ENCODE measurements at regions not wholly inside any gene's neighbourhood (a gene's known extent, or its start where the extent isn't known, plus 50 kb on each side); places are given as distances from the start of the nearest gene placed in this dataset.

GRCh38 chr4:128463006-128463405, 175.4 kb upstream of the PGRMC2 start:
- 96 to 98% methylated on average over 2 of the region's 2 CpGs for WGBS, 2 experiments (ENCODE audit: low coverage in 1 of 2, low lambda C conversion rate in 2 of 2, missing lambda C conversion rate in 2 of 2)

GRCh38 chr4:128462103-128462783, 174.6 kb upstream of the PGRMC2 start:
- no peak overlapping the region for H3K4me2 ChIP-seq (ENCODE audit: unreplicated experiment)
- TF ChIP-seq EZH2 (IDR thresholded peaks at IDR 0.05; ENCODE audit: insufficient read depth, poor library complexity, severe bottlenecking) (no peak), EZH2phosphoT487 (IDR thresholded peaks at IDR 0.05; ENCODE audit: insufficient read depth, low read depth) (no peak)
- no peak for DNase-seq
- H3K9me2 ChIP-seq (ENCODE audit: insufficient read depth), result no peaks in the 10 kb centered on the region
- H3K4me1 ChIP-seq (ENCODE audit: insufficient read depth), result peaks cover 17% of the 10 kb centered on the region
- no peak overlapping the region for H3K4me3 ChIP-seq
- no peaks in the 10 kb centered on the region for H3K27me3 ChIP-seq (replicated peaks; ENCODE audit: insufficient read depth)
- H3K27ac ChIP-seq, result peak overlapping the region; percentile 72; the same call in 1 of the 2 replicates
- H3F3A ChIP-seq (ENCODE audit: insufficient read depth), result peaks cover 11% of the 10 kb centered on the region
- no peak overlapping the region for H2AFZ ChIP-seq
- H3K79me2 ChIP-seq (ENCODE audit: insufficient read depth), result no peaks in the 10 kb centered on the region
- no peaks in the 10 kb centered on the region for H3K36me3 ChIP-seq (ENCODE audit: low read depth)
- H3K9me3 ChIP-seq (ENCODE audit: low read depth), result no peaks in the 10 kb centered on the region
- 82 to 84% methylated on average over 8 of the region's 8 CpGs for WGBS, 2 experiments (ENCODE audit: low coverage in 1 of 2, low lambda C conversion rate in 2 of 2, missing lambda C conversion rate in 2 of 2)
- no peaks in the 10 kb centered on the region for H4K20me1 ChIP-seq (ENCODE audit: insufficient read depth)
- in situ Hi-C loops (cut with MboI), result no loop called here
- H3K9ac ChIP-seq, result no peak overlapping the region

More at GRCh38 chr4:128463006-128463405, 175.4 kb upstream of the PGRMC2 start:
- no peaks in the 10 kb centered on the region for H3K36me3 ChIP-seq (ENCODE audit: low read depth)
- peaks cover 20% of the 10 kb centered on the region for H3K4me1 ChIP-seq (ENCODE audit: insufficient read depth)
- TF ChIP-seq EZH2phosphoT487 (IDR thresholded peaks at IDR 0.05; ENCODE audit: insufficient read depth, low read depth) (no peak), EZH2 (IDR thresholded peaks at IDR 0.05; ENCODE audit: insufficient read depth, poor library complexity, severe bottlenecking) (no peak)
- DNase-seq, result no peak
- in situ Hi-C loops (cut with MboI), result no loop called here
- H2AFZ ChIP-seq, result no peak overlapping the region
- no peaks in the 10 kb centered on the region for H3K9me3 ChIP-seq (ENCODE audit: low read depth)
- no peaks in the 10 kb centered on the region for H3K27me3 ChIP-seq (replicated peaks; ENCODE audit: insufficient read depth)
- no peak overlapping the region for H3K9ac ChIP-seq
- H4K20me1 ChIP-seq (ENCODE audit: insufficient read depth), result no peaks in the 10 kb centered on the region
- H3K4me2 ChIP-seq (ENCODE audit: unreplicated experiment), result no peak overlapping the region
- no peak overlapping the region for H3K4me3 ChIP-seq
- H3K27ac ChIP-seq, result no peak overlapping the region
- no peaks in the 10 kb centered on the region for H3K9me2 ChIP-seq (ENCODE audit: insufficient read depth)
- H3F3A ChIP-seq (ENCODE audit: insufficient read depth), result peaks cover 11% of the 10 kb centered on the region
- no peaks in the 10 kb centered on the region for H3K79me2 ChIP-seq (ENCODE audit: insufficient read depth)

- 23 to 27% methylated on average over 5 of the region's 5 CpGs for WGBS, 2 experiments (ENCODE audit: low coverage in 1 of 2, low lambda C conversion rate in 2 of 2, missing lambda C conversion rate in 2 of 2)
- H2AFZ ChIP-seq, result peak overlapping the region; percentile 81
- in situ Hi-C loops (cut with MboI), result no loop called here
These were observed 173.9 kb upstream of the PGRMC2 start for GRCh38 chr4:128461291-128462102.

GRCh38 chr4:128459547-128459946, 171.9 kb upstream of the PGRMC2 start:
- Histone ChIP-seq H3K4me1 (ENCODE audit: insufficient read depth) (peaks cover 28% of the 10 kb centered on the region), H3F3A (ENCODE audit: insufficient read depth) (peaks cover 20% of the 10 kb centered on the region), H2AFZ (no peak overlapping the region), H3K27ac (no peak overlapping the region), H4K20me1 (ENCODE audit: insufficient read depth) (no peaks in the 10 kb centered on the region), H3K36me3 (ENCODE audit: low read depth) (no peaks in the 10 kb centered on the region), H3K4me3 (no peak overlapping the region), H3K9me3 (ENCODE audit: low read depth) (no peaks in the 10 kb centered on the region), H3K79me2 (ENCODE audit: insufficient read depth) (no peaks in the 10 kb centered on the region), H3K4me2 (ENCODE audit: unreplicated experiment) (no peak overlapping the region), H3K9me2 (ENCODE audit: insufficient read depth) (no peaks in the 10 kb centered on the region), H3K27me3 (replicated peaks; ENCODE audit: insufficient read depth) (no peaks in the 10 kb centered on the region), H3K9ac (no peak overlapping the region)
- DNase-seq, result no peak
- TF ChIP-seq EZH2 (IDR thresholded peaks at IDR 0.05; ENCODE audit: insufficient read depth, poor library complexity, severe bottlenecking), result no peak
- no peak for TF ChIP-seq EZH2phosphoT487 (IDR thresholded peaks at IDR 0.05; ENCODE audit: insufficient read depth, low read depth)
- in situ Hi-C loops (cut with MboI), result loop anchor here (10.0 kb wide), 2 partner anchors 345 to 405 kb away; partner anchors contain the start of gene JADE1
- 73 to 77% methylated on average over 3 of the region's 3 CpGs for WGBS, 2 experiments (ENCODE audit: low coverage in 1 of 2, low lambda C conversion rate in 2 of 2, missing lambda C conversion rate in 2 of 2)

More at GRCh38 chr4:128461291-128462102, 173.9 kb upstream of the PGRMC2 start:
- no peaks in the 10 kb centered on the region for H4K20me1 ChIP-seq (ENCODE audit: insufficient read depth)
- peaks cover 17% of the 10 kb centered on the region for H3K4me1 ChIP-seq (ENCODE audit: insufficient read depth)
- no peaks in the 10 kb centered on the region for H3K36me3 ChIP-seq (ENCODE audit: low read depth)
- no peaks in the 10 kb centered on the region for H3K9me2 ChIP-seq (ENCODE audit: insufficient read depth)
- H3K4me3 ChIP-seq, result no peak overlapping the region
- no peaks in the 10 kb centered on the region for H3K9me3 ChIP-seq (ENCODE audit: low read depth)
- no peaks in the 10 kb centered on the region for H3K27me3 ChIP-seq (replicated peaks; ENCODE audit: insufficient read depth)
- no peaks in the 10 kb centered on the region for H3K79me2 ChIP-seq (ENCODE audit: insufficient read depth)
- peak overlapping the region; percentile 72 for H3K27ac ChIP-seq
- H3K9ac ChIP-seq, result peak overlapping the region; percentile 29; the same call in 1 of the 2 replicates
- peak; percentile 93 for DNase-seq
- H3K4me2 ChIP-seq (ENCODE audit: unreplicated experiment), result peak overlapping the region; percentile 32
- TF ChIP-seq EZH2 (IDR thresholded peaks at IDR 0.05; ENCODE audit: insufficient read depth, poor library complexity, severe bottlenecking), result no peak
- no peak for TF ChIP-seq EZH2phosphoT487 (IDR thresholded peaks at IDR 0.05; ENCODE audit: insufficient read depth, low read depth)
- peaks cover 11% of the 10 kb centered on the region for H3F3A ChIP-seq (ENCODE audit: insufficient read depth)

Measured in GM23248 (cell line).